ENCODE measurements at regions not wholly inside any gene's neighbourhood (a gene's known extent, or its start where the extent isn't known, plus 50 kb on each side); places are given as distances from the start of the nearest gene placed in this dataset.

DNA sequence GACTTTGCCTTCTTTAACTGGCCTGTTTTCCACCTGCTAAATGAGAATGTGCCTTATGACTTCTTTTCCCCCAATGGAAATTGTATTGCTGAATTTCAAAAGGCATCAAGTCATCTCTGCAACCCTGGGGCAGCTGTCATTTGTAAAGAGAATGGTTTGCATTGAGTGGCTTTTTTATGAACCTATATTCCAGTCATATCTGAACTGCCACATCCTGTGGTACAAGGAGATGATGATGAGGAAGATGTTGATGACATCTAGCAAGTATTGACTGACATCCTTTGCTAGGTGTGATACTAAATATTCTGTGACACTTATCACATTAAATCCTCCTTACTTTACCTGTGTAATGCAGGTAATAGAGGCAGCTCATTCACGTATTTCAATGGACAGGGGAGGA lies 88.3 kb upstream of the KIAA1217 start:
- no peak for DNase-seq (ENCODE audit: low read depth)

DNA sequence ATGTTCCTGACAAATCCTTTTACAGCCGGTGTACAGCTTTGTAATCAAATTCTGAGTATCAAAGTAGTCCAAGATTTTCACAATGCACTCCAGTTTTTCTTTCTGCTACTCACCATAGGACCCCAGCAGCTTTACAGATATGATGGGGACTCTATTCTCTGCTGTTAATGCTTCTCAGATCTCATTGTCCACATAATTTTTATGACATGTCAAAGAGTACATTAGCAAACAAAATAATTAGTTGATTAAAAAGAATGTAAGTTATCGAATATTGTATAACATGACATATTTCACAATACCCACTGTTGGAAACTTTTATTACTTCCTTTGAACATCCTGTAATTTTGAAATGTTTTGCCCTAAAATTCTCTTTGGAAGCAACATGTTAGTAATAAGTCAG lies 81.4 kb upstream of the KIAA1217 start:
- DNase-seq (ENCODE audit: low read depth) = no peak

DNA sequence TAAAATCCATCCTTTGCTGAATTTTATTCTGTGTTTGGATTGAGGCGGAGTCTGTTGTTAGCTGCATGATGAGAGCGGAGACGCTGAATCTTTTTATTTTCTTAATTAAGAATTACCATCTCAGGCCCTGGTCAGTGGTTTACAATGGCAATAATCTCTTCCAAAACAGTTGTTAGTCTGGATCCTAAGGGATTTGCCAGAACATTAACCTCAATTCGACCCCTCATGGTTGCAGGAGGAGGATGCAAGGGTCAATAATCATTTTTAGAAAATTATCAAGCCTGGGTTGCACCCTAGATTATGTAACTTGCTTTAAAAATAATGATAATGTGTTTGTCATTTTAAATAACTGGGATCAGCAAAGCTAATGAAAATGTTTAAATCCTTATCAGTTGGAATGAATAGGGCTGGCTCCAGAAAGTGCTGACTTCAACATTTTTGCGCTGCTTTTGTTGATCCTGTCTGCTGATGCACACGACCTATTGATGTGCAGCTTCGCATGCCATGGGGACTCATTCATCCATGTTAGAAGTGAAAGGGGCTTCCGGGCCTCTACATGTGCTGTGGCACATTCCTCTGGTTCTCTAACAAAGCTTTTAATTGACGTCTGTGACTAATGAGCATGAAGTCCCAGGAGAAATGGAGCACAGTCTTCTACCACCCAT lies 80.7 kb upstream of the KIAA1217 start:
- no peak for DNase-seq (ENCODE audit: low read depth)

DNA sequence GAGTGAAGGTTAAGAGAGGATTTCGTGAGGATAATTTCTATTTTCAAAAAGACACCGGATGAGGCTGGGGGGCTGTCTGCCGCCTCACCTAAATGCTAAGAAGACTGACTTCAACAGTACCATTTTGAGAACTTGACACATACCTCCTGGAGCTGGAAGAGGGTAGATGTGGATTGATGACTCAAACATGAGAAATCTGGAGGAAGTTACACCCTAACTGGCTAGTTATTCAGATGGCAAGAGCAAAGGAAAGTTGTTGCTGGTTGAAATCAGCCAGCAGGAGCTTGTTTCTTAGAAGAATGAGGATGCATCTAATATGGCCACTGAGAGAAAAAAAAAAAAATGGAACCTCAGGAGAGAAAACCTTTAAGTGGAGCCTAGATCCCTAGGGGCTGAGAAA lies 76.2 kb upstream of the KIAA1217 start:
- no peak for DNase-seq (ENCODE audit: low read depth)

DNA sequence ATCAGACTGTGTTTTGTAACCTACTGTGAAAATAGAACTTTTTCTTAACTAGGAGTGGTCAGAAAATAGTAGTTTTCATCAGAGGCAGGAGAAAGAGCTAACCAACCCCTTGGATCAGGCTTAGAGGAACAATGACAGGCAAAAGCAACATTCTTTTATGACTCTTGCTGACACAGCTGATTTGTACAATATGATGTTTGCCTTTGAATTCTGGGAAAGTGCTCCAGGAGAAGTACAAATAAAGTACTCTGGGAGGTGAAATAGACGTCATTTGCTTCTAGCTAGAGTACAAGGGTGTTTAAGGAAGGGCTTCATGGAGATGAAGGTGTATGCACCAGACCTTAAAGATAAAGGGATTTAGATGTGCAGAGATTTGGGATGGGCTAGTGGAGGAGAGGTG lies 75.1 kb upstream of the KIAA1217 start:
- DNase-seq (ENCODE audit: low read depth) = no peak

DNA sequence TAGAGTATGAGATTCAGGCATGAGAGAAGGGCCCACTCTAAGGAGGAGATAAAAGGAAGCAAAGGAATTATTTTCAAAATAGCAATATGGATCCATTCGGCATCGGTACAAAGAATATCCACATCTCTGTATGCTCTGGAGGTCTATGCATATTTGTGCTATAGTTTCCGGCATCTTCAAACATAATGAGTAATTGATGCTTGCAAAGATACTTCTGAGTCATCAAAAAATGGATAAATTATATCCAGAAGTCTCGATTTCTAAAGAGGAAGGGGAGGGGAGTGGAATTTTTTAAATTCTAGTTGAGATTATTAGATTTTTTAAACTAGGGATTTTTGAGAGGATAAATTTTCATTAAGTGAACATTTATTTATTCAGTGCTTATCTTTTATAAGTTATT lies 72.9 kb upstream of the KIAA1217 start:
- no peak for DNase-seq (ENCODE audit: low read depth)

DNA sequence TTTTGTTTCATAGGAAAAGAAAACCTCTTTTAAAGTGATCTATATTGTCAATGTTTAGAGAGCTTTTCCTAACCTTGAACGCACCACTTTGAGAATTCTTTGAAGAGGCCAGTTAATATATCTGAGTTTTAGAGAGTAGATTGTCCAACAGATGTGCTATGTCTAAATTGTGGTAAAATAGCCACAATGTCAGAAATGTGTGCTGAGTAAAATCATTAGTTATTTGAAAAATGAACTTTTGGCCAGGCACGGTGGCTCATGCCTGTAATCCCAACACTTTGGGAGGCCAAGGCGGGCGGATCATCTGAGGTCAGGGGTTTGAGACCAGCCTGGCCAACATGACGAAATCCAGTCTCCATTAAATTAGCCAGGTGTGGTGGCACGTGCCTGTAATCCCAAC lies 61.6 kb upstream of the KIAA1217 start:
- DNase-seq (ENCODE audit: low read depth) = no peak

DNA sequence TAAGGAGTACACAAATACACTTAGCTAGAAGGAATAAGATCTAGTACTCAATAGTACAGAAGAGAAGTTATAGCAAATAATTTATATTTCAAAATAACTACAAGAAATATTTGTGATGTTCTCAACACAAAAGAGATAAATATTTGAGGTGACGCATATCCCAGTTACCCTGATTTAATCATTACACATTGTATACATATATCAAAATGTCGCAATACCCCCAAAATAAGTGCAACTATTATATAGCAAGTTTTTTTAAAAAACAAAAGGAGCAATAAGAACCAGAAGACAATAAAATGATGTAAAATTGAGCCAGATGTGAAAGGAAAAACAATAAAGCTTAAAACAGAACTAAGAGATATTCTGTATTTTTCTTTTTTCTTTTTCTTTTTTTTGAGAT lies 59.3 kb upstream of the KIAA1217 start:
- DNase-seq (ENCODE audit: low read depth) = no peak

DNA sequence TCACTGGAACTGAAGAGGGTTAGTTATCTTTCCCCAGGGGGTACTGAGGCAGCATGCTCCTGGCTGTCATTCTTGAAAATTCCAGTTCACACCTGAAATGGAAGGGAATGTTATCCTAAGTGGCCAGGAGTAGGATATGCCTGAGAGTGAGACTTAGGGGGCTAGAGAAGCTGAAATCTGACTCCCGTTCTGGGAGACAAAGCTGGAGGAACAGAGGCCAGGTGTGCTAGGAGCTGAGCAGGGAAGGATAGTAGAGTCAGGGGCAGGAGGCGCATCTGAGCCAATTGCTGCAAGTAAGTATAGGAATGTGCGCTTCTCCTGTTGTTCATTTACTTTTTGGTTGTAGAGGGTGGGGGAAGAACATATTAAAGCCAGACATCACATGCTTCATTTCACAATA lies 58.1 kb upstream of the KIAA1217 start:
- no peak for DNase-seq (ENCODE audit: low read depth)

DNA sequence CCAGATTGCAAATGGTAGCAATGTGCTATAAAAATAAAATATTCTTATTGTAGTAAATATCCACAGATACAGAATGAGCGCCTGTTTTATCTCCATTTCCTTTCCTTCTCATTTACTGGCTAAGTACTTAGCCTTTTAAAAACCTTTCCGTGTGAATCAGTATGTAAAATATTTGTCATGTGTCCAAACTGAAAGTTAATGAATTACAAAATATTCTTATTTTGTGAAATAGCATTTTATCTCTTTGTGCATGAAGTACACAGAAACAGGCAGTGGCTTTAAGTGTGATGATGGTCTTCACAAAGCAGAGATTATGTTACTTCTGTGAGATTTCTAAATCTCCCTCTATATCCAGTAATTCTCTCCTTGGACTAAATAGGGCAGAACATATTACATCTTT lies 56.7 kb upstream of the KIAA1217 start:
- DNase-seq (ENCODE audit: low read depth) = no peak

DNA sequence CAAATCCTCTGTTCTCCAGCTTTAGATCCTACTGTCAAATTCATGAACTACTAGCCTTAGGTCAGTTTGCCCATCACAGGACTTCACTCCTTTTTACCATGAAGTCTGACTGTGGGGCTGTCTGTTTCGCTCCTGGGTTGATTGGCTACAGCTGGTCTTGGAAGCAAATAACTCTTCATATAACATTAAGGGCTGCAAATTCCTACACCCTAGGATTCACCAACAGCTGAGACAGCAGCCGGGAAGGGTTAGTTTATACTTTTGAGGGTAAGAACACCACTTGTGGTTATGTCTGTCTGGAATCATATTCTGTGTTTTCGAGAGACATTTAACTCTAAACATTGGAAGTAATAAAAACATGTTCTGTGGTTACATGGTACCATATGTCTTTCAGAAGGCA lies 55.9 kb upstream of the KIAA1217 start:
- DNase-seq (ENCODE audit: low read depth) = peak; percentile 0

DNA sequence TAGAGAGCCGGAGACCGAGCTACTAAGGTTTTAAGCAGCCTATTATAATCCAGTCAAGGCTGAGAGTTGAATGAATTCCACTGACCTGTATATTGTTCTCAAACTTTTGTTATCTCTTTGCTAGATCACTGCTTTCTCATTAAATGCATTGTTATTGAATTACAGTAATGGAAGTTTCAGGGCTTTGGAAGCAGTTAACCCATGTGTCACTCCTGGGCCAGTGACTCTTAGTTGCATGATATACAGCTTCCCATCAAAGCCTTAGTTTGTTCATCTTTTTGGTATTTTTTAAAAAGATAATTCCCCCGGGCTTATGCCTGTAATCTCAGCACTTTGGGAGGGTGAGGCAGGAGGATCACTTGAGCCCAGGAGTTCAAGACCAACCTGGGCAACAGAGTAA lies 55.4 kb upstream of the KIAA1217 start:
- DNase-seq (ENCODE audit: low read depth) = peak; percentile 1

DNA sequence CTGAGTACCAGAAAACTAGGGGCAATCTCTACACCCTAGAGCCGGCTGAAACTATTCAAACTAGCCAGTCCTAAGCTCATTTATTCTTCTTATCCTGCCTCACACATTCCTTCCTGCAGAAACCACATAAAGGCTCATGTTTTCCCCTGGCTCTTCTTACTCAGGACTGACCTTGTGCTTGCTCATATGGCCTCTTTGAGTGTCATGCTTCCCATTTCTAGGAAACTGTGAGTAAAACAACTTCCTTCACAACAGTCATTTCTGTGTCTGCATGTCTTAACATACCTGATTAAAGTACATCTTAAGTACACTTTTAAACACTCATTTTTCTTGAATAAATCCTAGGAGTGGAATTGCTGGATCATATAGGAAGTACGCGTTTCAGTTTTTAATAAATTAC lies 52.3 kb upstream of the KIAA1217 start:
- no peak for DNase-seq (ENCODE audit: low read depth)

DNA sequence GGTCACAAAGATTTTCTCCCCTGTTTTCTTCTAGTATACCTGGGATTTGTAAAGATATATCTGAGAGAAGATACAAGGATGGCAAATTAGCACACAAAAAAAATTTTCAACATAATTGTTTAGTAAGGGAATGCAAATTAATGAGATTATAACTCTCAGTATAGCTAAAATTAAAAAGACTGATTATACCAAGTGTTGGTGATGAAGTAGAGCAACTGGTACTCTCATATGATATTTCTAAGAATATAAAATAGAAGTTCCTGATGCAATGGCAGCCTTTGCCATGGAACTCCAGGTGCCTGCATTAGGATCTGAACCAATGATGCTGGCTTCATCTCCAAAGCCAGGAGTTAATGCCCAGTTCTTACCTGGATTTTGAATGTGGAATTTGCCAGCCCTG lies 51.4 kb upstream of the KIAA1217 start:
- DNase-seq (ENCODE audit: low read depth) = no peak
